ENCODE measurements at regions not wholly inside any gene's neighbourhood (a gene's known extent, or its start where the extent isn't known, plus 50 kb on each side); places are given as distances from the start of the nearest gene placed in this dataset.

DNA sequence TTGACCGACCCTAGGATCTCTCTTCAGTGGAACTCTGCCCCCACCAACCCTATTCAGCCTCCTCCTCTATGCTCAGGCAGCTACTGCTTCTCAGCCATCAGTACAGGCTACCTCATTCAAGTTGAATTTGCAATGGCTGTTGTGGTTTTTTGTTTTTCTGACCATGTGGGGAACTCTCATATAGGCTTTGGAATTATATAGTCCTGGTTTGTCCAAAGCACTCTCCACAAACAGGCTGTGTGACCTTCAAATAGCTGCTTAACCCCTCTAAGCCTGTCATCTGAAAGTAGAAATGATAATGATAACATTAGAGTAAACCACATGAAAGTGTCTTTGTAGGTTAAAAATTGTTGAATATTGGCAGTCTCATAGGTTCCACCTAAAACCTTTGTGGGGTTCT lies 80.3 kb downstream of the UNC5CL start:
- Histone ChIP-seq H3K27me3 (ENCODE audit: control insufficient read depth in 3 of 3, insufficient read depth in 3 of 3, low read length in 2 of 3) (peaks cover 0 to 4% (median 0%) of the 10 kb centered on the region in 3 donors), H3K9me3 (ENCODE audit: control insufficient read depth in 4 of 4, insufficient read depth in 3 of 4, low read length in 3 of 4) (no peaks in the 10 kb centered on the region), H3K36me3 (ENCODE audit: control insufficient read depth in 4 of 4, insufficient read depth in 4 of 4, low read length in 4 of 4) (no peaks in the 10 kb centered on the region), H3K4me3 (no peak overlapping the region), H3K27ac (ENCODE audit: low read depth in 1 of 2, low read length in 1 of 2) (no peak overlapping the region), H3K4me1 (ENCODE audit: control insufficient read depth in 5 of 5, insufficient read depth in 5 of 5, low read length in 5 of 5) (peaks cover 0 to 9% (median 0%) of the 10 kb centered on the region in 5 donors), H3K9ac (ENCODE audit: insufficient read depth in 1 of 2, low read length in 2 of 2) (no peak overlapping the region)
- TF ChIP-seq, protein P1, sequence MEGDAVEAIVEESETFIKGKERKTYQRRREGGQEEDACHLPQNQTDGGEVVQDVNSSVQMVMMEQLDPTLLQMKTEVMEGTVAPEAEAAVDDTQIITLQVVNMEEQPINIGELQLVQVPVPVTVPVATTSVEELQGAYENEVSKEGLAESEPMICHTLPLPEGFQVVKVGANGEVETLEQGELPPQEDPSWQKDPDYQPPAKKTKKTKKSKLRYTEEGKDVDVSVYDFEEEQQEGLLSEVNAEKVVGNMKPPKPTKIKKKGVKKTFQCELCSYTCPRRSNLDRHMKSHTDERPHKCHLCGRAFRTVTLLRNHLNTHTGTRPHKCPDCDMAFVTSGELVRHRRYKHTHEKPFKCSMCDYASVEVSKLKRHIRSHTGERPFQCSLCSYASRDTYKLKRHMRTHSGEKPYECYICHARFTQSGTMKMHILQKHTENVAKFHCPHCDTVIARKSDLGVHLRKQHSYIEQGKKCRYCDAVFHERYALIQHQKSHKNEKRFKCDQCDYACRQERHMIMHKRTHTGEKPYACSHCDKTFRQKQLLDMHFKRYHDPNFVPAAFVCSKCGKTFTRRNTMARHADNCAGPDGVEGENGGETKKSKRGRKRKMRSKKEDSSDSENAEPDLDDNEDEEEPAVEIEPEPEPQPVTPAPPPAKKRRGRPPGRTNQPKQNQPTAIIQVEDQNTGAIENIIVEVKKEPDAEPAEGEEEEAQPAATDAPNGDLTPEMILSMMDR (IDR thresholded peaks at IDR 0.05; ENCODE audit: control extremely low read depth, extremely low read depth), result no peak
- ATAC-seq (ENCODE audit: insufficient read depth, low FRiP score), result no peak
- DNase-seq, result no peak
- WGBS, 2 donors, result 81 to 86% methylated on average over 1 of the region's 1 CpG

DNA sequence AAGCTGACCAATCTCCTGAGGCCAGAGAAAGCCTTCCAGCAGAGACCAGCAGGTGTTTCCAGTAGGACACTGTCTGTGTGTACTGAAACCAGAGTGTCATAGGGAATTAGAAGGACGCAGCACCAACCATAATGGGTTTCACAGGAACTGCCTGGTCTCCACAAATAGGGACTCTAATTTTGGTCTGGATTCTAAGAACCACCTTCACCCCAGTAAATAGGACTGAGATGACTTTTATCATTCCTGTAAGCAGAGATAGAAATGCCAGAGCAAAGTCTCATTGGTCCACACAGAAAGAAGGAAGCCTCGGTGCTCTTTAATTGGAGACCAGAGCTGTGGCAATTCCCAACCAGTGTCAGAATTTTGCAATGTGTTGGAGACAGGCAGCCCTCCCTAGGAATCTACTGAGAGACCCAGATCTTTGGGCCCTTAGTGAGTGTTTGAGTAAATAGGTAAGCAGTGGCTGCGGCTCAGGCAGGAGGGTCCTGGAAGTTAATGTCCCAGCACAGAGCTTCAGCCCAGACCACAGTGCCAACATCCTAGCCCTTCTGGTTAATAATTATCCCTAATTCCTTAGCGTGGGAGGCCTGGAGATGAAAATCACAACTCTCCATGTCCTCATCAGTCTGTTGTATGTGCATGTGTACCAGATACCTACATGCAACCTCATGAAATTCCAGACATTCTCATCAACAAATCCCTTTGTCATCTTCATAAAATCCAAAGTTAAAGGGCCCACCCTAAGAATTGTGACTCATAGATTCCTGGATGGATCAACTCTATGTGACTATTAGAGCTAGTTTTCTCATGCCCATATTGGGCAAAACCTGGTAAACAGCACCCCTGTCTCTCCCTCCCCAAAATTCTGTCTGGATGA lies 81.2 kb downstream of the UNC5CL start:
- peak in 1 of 3 donors; percentile 25 for DNase-seq
- Histone ChIP-seq H3K4me3 (no peak overlapping the region), H3K4me1 (ENCODE audit: control insufficient read depth in 5 of 5, insufficient read depth in 5 of 5, low read length in 5 of 5) (peaks cover 0 to 9% (median 0%) of the 10 kb centered on the region in 5 donors), H3K9ac (ENCODE audit: insufficient read depth in 1 of 2, low read length in 2 of 2) (no peak overlapping the region), H3K27ac (ENCODE audit: low read depth in 1 of 2, low read length in 1 of 2) (no peak overlapping the region), H3K9me3 (ENCODE audit: control insufficient read depth in 4 of 4, insufficient read depth in 3 of 4, low read length in 3 of 4) (no peaks in the 10 kb centered on the region), H3K36me3 (ENCODE audit: control insufficient read depth in 4 of 4, insufficient read depth in 4 of 4, low read length in 4 of 4) (no peaks in the 10 kb centered on the region), H3K27me3 (ENCODE audit: control insufficient read depth in 3 of 3, insufficient read depth in 3 of 3, low read length in 2 of 3) (peaks cover 0 to 4% (median 0%) of the 10 kb centered on the region in 3 donors)
- TF ChIP-seq, protein P1 (IDR thresholded peaks at IDR 0.05; ENCODE audit: control extremely low read depth, extremely low read depth), result no peak
- no peak for ATAC-seq (ENCODE audit: insufficient read depth, low FRiP score)
- WGBS, 2 donors, result 76 to 86% methylated on average over 4 of the region's 4 CpGs

DNA sequence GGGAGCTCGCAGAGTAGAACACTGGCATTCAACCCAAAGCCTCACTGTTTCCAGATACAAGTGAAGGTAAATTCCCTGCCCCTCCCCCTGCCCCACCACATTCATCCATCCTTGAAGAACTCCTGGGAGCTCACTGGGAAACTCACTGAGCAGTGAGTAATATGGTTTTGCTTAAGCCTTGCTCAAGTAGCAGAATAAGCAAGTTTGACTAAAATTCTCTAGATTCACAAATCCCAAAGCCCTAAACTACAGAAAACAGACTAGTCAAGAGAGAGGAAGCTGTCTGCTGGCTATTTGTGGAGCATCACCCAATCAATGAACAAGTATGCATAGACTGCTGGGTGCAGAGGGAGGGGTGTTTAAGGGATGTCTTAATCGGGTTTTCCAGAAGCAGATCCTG lies 82.1 kb downstream of the UNC5CL start:
- H3K9me3 ChIP-seq (ENCODE audit: control insufficient read depth in 4 of 4, insufficient read depth in 3 of 4, low read length in 3 of 4), result no peaks in the 10 kb centered on the region
- H3K27me3 ChIP-seq (ENCODE audit: control insufficient read depth in 3 of 3, insufficient read depth in 3 of 3, low read length in 2 of 3), result peaks cover 0 to 4% (median 0%) of the 10 kb centered on the region in 3 donors
- DNase-seq, result no peak
- H3K27ac ChIP-seq (ENCODE audit: low read depth in 1 of 2, low read length in 1 of 2), result no peak overlapping the region
- ATAC-seq (ENCODE audit: insufficient read depth, low FRiP score), result no peak
- no peak overlapping the region for H3K9ac ChIP-seq (ENCODE audit: insufficient read depth in 1 of 2, low read length in 2 of 2)
- WGBS, 2 donors, result 81 to 88% methylated on average over 2 of the region's 2 CpGs
- peaks cover 0 to 5% (median 0%) of the 10 kb centered on the region in 5 donors for H3K4me1 ChIP-seq (ENCODE audit: control insufficient read depth in 5 of 5, insufficient read depth in 5 of 5, low read length in 5 of 5)
- no peak overlapping the region for H3K4me3 ChIP-seq
- H3K36me3 ChIP-seq (ENCODE audit: control insufficient read depth in 4 of 4, insufficient read depth in 4 of 4, low read length in 4 of 4), result no peaks in the 10 kb centered on the region
- TF ChIP-seq, protein P1 (IDR thresholded peaks at IDR 0.05; ENCODE audit: control extremely low read depth, extremely low read depth), result no peak
